H54 (cell line): ENCODE measurements at regions not wholly inside any gene's neighbourhood (a gene's known extent, or its start where the extent isn't known, plus 50 kb on each side); places are given as distances from the start of the nearest gene placed in this dataset.
"Not testable (repeated sequence)": the region's sequence is repeated elsewhere in the genome, so short reads cannot be mapped to it uniquely, and the experiment has no call there.

Source experiments
- DNase-seq: peaks from one replicate; pipeline ENCODE4 v3.0.0; 2011; ENCODE audit warnings: low spot score, mixed read lengths; ENCODE audit not compliant: insufficient read length
- FAIRE-seq: peaks from 3 replicates; lab custom pipeline; 2011; peaks lifted over from hg19 to GRCh38; lab: Jason Lieb, UNC
- POLR2A ChIP-seq: IDR thresholded peaks from 2 replicates; pipeline ENCODE4 v1.6.1; 2011; ENCODE audit warnings: low read depth, mild to moderate bottlenecking, low read length

DNA sequence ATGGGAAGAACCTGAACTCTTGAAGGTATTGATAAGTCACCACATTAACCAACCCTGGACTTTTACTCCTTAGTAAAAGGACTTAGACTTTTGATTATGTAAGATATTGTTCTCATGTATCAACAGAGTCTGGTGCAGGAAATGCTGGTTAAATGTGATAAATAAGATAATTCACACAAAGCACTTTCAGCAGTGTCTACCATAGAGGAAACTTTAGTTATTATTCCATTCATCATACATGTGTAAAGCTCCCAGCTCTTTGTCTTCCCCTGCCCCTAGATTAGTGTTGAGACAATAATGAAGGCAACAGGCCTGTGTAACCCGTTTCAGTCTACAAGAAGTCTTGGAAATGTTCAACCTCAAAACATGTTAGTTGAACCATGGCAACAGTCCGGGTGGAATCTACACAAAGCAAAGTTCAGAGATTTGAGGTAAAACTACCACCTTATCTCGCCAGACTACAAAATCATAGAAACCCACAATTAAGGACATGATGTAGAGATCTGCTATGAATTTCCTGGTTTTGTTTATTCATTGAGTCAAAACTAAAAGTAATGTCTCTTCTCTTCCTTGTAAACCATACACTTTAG is 109.9 kb upstream of the ADO start:
- no peak for FAIRE-seq
- DNase-seq: no peak
- no peak for TF ChIP-seq POLR2A

DNA sequence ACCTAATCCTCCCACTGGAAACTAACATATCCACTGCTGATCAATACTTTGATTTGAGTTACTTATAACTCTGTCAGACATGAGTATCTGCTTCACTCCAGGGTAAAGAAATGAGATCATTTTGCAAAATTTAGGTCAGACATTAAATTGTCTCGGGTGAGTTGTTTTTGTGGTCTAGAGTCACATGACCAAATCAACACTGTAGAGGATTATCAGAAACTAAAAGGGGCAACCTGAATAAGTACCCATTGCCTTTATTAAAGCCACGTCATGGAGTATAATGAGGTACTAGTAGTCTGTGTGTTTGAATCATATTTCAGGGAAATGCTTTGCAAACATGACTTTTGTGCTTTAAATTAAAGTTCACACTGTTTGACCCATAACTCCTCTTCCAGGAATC is 107.7 kb upstream of the ADO start:
- no peak for TF ChIP-seq POLR2A
- no peak for DNase-seq
- peak; percentile 57 for FAIRE-seq

DNA sequence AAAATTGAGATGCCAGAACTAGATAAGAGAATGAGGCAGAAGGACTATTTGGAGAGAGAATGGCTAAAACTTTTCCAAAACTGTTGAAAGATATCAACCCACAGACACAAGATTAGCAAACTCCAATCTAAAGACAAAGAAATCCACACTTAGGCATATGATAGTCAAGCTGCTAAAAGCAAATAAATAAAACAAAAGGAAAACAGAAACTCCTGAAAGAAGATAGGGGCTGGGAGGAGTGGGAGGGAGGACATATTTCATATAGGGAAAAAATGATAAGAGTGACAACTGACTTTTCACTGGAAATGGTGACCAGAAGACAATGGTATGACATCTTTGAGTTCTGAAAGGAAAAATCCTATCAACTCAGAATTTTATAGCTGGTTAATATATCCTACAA is 105.4 kb upstream of the ADO start:
- no peak for DNase-seq
- no peak for FAIRE-seq

DNA sequence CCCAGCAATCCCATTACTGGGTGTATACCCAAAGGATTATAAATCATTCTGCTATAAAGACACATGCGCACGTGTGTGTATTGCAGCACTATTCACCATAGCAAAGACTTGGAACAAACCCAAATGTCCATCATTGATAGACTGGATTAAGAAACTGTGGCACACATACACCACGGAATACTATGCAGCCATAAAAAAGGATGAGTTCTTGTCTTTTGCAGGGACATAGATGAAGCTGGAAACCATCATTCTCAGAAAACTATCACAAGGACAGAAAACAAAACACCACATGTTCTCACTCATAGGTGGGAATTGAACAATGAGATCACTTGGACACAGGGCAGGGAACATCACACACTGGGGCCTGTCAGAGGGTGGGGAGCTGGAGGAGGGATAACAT is 100.4 kb upstream of the ADO start:
- not testable (repeated sequence) for FAIRE-seq, DNase-seq

More for the DNA sequence above, 105.4 kb upstream of the ADO start:
- no peak for TF ChIP-seq POLR2A

DNA sequence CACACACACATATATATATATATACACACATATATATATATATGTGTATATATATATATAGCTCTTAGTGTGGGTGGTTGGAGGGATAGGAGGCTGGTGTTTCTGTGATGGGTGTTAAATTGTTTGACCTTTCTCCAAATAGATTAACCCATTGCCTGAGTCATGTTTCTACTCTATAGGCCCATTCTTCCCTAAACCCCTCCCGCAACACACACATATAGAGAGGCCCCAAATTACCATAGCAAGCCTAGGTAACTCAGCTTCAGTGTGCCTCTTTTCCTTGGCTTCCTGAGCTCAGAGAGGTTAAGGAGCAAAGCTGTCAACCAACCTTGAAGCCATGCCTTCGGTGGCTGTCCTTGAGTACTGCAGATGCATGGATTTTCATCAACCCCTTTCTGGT is 98.7 kb upstream of the ADO start:
- TF ChIP-seq POLR2A: no peak
- DNase-seq: no peak
- no peak for FAIRE-seq

DNA sequence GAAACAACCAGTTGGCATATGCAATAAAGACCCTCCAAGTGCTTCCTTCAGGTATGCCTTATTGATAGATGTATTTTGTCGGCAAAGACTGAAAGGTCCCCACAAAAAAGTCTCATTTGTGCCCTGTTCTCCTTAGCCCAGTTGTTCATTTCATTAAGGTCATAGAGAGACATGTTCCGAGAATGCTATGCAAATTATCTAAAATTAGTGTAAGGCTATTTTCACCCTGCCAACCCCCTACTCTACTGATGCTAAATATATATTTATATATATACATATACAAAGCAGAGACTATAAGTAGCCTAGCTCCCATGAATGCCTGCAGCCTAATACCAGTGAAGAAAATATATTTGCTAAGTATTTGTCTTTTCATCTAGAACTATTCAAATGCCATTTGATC is 96.7 kb upstream of the ADO start:
- FAIRE-seq (no peak), DNase-seq (no peak)
- TF ChIP-seq POLR2A: no peak

DNA sequence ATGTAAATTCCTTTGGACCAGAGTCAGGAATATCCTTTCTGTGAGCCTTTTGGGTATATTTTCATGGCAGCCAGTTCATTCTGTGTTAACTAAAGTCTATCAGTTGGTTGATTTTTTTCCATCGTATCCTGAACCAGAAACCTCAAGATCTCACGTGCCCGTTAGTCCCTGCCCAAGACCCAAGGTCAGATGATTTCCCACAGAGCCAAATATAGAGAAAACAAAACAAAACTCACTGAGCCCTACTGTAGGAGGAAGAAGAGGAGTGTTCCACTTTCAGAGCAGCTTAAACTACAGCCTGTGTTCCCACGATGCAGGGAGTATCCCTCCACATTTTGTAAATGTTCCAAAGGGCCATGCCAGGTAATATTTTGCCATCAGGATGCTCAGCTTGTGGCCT is 96.0 kb upstream of the ADO start:
- FAIRE-seq (no peak), DNase-seq (no peak)
- no peak for TF ChIP-seq POLR2A

DNA sequence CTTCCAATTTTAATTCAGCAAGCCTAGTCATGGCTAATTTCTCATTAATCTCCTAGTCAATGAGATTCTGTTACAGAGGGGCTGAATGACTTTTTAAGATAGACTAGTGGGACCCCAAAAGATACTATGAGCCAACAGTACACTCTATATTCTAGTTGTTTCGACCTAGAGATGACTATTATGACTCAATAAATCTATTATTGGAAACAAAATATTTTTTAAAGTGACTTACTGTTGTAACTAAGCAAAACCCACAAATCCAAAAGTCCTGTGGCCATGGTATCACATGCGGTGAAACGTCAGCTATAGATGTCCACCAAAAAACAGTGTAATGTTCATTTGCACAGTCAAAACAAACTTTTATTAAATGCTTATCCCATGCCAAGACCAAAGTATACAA is 95.3 kb upstream of the ADO start:
- DNase-seq (no peak), FAIRE-seq (no peak)
- no peak for TF ChIP-seq POLR2A

DNA sequence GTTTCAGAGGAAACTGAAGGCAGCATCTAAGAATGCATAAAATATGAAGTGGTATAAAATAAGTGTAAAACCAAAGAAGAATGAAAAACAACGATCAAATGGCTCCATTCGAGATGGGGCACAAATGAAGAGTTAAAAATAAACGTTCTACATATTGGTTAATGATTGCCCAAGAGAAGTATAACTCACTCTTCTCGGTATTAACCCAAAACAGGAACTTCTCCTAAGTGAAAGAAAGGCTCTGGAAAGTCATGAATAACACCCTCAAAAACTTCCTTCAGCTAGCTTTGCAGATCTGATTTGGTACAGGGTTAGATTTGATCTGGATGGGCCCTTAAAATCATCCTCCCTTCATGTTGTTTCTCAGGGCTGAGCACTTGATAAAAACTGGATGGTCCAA is 94.3 kb upstream of the ADO start:
- DNase-seq: no peak
- no peak for TF ChIP-seq POLR2A
- FAIRE-seq: no peak

DNA sequence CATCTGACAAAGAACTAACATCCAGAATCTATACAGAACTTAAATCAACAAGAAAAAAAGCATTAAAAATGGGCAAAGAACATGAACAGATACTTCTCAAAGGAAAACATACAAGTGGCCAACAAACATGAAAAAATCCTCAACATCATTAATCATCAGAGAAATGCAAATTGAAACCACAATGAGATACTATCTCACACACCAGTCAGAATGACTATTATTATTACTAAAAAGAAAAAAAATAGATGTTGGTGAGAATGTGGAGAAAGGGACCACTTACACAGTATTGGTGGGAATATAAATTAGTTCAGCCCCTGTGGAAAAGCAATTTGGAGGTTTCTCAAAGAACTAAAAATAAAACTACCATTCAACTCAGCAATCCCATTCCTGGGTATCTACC is 89.1 kb upstream of the ADO start:
- FAIRE-seq (no peak), DNase-seq (no peak)
- TF ChIP-seq POLR2A: no peak

DNA sequence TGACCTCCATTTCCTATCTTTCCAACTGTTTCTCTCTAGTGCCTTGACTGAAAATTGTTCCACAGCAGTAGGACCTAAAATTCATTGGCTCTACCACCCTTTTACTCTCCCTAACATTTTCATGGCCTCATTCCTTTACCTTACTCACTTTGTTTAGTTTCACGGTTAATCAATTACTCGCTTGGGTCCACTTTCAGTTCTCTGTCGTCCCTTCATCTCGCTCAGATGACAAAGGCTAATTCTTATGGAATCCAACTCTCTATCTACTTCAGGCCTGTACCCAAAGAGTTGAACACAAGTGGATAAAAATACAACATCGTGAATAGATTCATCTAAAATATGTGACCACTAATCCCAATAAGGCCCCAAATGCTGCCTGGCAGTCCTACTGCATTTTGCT is 85.9 kb upstream of the ADO start:
- TF ChIP-seq POLR2A: no peak
- DNase-seq (no peak), FAIRE-seq (no peak)

DNA sequence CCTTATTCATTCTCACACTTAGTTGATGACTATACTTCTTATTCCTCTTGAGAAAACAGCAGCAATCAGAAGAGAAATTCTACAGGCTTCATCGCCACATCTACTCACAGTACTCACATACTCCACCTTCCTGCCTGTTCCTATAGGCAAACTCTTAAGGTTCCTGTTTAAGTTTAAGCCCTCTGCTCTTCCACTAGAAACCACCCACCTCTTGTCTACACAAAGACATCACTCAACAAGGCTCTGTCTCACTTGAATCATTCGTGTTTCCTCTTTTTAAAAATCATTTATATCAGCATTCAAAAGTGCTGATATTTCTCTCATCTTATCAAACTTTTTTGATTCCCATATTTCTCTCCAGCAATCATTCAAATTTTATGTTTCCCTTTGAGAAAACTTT is 85.5 kb upstream of the ADO start:
- DNase-seq (no peak), FAIRE-seq (no peak)
- TF ChIP-seq POLR2A: no peak

DNA sequence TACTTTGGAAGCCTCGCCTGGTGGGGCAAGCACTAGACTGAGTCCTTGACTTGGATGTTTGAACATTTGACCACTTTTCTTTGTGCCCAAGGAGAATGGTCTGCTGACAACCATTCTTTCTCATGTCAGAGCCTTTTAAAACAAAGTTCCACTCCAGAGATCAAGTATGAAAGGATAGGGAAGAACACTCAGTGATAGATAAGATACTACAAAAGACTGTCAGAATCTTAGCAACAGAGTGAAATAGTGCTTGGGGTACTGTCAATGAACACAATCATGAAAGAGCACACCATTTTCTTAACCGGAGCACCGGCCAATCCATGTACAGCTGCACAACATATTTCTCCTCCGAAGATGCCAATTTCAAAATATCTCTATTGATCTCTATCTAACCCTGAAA is 82.8 kb upstream of the ADO start:
- no peak for TF ChIP-seq POLR2A
- no peak for FAIRE-seq
- DNase-seq: no peak

DNA sequence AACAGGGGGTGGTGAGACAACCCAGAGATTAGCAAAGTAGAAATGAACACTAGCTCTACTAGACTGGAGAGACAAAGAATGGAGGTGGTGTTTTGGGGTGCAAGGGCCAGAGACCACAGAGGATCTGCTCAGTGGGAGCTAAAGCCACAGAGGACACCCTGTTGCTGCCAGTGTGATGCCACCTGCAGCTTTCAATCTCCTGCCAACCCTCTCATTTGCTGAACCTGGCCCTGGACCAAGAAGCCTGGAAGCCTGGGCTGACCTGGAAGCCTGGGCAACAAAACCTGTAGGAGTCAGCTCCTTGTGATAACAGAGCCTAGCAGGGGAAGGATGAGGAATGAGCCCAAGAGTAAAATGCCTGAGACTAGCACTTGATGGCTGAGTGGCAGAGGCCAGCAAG is 81.1 kb upstream of the ADO start:
- TF ChIP-seq POLR2A: no peak
- DNase-seq: no peak

DNA sequence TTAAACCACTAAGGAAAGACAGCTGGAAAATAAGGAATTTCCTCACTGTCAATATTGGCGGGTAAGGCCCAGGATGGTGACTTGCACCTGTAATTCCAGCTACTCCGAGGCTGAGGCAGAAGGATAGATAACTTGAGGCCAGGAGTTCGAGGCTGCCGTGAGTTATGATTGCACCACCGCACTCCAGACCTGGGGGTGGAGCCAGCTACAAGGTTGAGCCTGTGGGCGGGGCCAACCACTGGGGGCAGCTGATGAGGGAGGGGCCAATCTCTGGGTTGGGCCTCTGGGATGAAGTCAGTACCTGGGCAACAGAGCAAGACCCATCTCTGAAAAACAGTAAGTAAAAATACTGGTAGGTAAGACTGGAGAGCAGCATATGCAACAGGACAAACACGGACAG is 80.1 kb upstream of the ADO start:
- FAIRE-seq: no peak
- DNase-seq: no peak
- TF ChIP-seq POLR2A: no peak

More for the DNA sequence above, 81.1 kb upstream of the ADO start:
- FAIRE-seq: no peak

DNA sequence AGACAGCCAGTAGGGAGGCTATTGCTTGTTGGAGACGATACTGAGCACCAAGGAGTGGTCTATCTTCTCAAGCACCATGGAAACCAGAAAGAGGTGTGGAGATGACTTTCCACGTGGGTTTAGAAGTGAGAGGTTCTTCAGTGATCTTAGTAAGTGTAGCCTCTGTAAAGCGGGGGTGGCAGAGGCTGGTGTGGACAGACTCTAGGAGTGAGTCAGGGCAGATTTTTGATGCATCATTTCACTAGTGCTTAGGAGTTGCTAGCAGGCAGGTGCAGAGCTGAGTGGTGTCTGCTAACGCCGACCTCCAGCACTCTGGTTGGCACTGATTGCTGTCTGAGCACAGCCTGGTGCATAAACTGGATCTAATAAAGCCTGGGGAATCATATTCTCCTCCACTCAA is 78.4 kb upstream of the ADO start:
- FAIRE-seq (no peak), DNase-seq (no peak)
- TF ChIP-seq POLR2A: no peak
